A673 (cell line): ENCODE measurements at regions not wholly inside any gene's neighbourhood (a gene's known extent, or its start where the extent isn't known, plus 50 kb on each side); places are given as distances from the start of the nearest gene placed in this dataset.

Experiments used
- BruUV-seq: library from RNA; stranded (reverse); fragments of 400-500 nt; replicated peaks from 2 replicates; lab custom pipeline; 2021; lab: Mats Ljungman, UMichigan
- CTCF ChIA-PET: fragments of 300-600 bp; sonication (Branson Sonifier 250); formaldehyde crosslinking; loops from one replicate; lab custom pipeline; 2022; ENCODE audit warnings: antibody characterized with exemption; lab: Charles Lee
- POLR2A ChIA-PET: fragments of 300-600 bp; sonication (Branson Sonifier 250); formaldehyde crosslinking; loops from one replicate; lab custom pipeline; 2022; ENCODE audit warnings: antibody characterized with exemption; ENCODE audit not compliant: low non-redundant PET; lab: Charles Lee
- DNase-seq: peaks from one replicate; pipeline ENCODE4 v3.0.0-alpha.2; 2015; ENCODE audit warnings: low spot score
- H3K27ac ChIP-seq: fragments of 200-600 bp; sonication (generic); 2 replicates; pipeline ENCODE4 v1.5.1; 2016; ENCODE audit warnings: mixed run types, low read depth, mild to moderate bottlenecking, mixed read lengths, antibody characterized with exemption, low read length; ENCODE audit not compliant: poor library complexity, severe bottlenecking
- H3K27me3 ChIP-seq: fragments of 200-600 bp; sonication (generic); replicated peaks from 2 replicates; pipeline ENCODE4 v1.6.1; 2017; ENCODE audit warnings: mixed run types, low read depth, mild to moderate bottlenecking, mixed read lengths, antibody characterized with exemption, low read length; ENCODE audit not compliant: insufficient read depth, poor library complexity
- H3K36me3 ChIP-seq: fragments of 200-600 bp; sonication (generic); 2 replicates; pipeline ENCODE4 v1.6.1; 2016; ENCODE audit warnings: mixed run types, mild to moderate bottlenecking, mixed read lengths, antibody characterized with exemption, low read length; ENCODE audit not compliant: insufficient read depth, poor library complexity, severe bottlenecking
- H3K4me1 ChIP-seq: fragments of 200-600 bp; sonication (generic); 2 replicates; pipeline ENCODE4 v1.6.1; 2017; ENCODE audit warnings: mixed run types, mild to moderate bottlenecking, mixed read lengths, antibody characterized with exemption, low read length; ENCODE audit not compliant: insufficient read depth, poor library complexity, severe bottlenecking
- H3K4me3 ChIP-seq: fragments of 200-600 bp; sonication (generic); 2 replicates; pipeline ENCODE4 v1.5.1; 2016; ENCODE audit warnings: low read depth, mixed run types, mild to moderate bottlenecking, mixed read lengths, low read length; ENCODE audit not compliant: poor library complexity, severe bottlenecking
- H3K9me3 ChIP-seq: fragments of 200-600 bp; sonication (generic); 2 replicates; pipeline ENCODE4 v1.6.1; 2016; ENCODE audit warnings: mixed run types, low read depth, mild to moderate bottlenecking, mixed read lengths, antibody characterized with exemption, low read length; ENCODE audit not compliant: poor library complexity, severe bottlenecking
- CTCF ChIP-seq: fragments of 300-800, 200-600 bp; sonication (generic); conservative IDR thresholded peaks from 2 replicates; pipeline ENCODE4 v1.5.1; 2017; ENCODE audit warnings: low read depth, mild to moderate bottlenecking, antibody characterized with exemption, low read length, moderate library complexity, mixed read lengths
- EZH2 ChIP-seq: fragments of 200-600 bp; sonication (generic); IDR thresholded peaks from 2 replicates; pipeline ENCODE4 v1.6.1; 2017; ENCODE audit warnings: borderline replicate concordance, low read depth, mild to moderate bottlenecking, mixed read lengths, antibody characterized with exemption, low read length; ENCODE audit not compliant: poor library complexity, severe bottlenecking
- intact Hi-C: fragments of 100-400 bp; cut with micrococcal nuclease; formaldehyde crosslinking; loops from one replicate; pipeline ENCODE4 v1.10.0; 2022; ENCODE audit not compliant: unreplicated experiment

- H3K27ac ChIP-seq = no peak overlapping the region
- TF ChIP-seq EZH2 = no peak
- TF ChIP-seq CTCF = no peak
- no peaks in the 10 kb centered on the region for H3K27me3 ChIP-seq
- no TSS peak for BruUV-seq
- intact Hi-C loops = no loop called here
- CTCF ChIA-PET = no interaction called here
- H3K4me1 ChIP-seq = peaks cover 18% of the 10 kb centered on the region
- no peak overlapping the region for H3K4me3 ChIP-seq
- POLR2A ChIA-PET = no interaction called here
- H3K9me3 ChIP-seq = no peaks in the 10 kb centered on the region
- H3K36me3 ChIP-seq = no peaks in the 10 kb centered on the region
- DNase-seq = no peak
Observed at GRCh38 chr11:121761186-121761585, 308.4 kb upstream of the SORL1-AS1 start.

- Histone ChIP-seq H3K4me3 (no peak overlapping the region), H3K27me3 (no peaks in the 10 kb centered on the region), H3K36me3 (no peaks in the 10 kb centered on the region), H3K9me3 (no peaks in the 10 kb centered on the region), H3K4me1 (peaks cover 3% of the 10 kb centered on the region), H3K27ac (no peak overlapping the region)
- POLR2A ChIA-PET = interaction anchor here (0.5 kb wide), 1 partner anchor 10 kb away, joined by 3 read pairs; no protein-coding TSS in a partner anchor
- CTCF ChIA-PET = no interaction called here
- no TSS peak for BruUV-seq
- intact Hi-C loops = no loop called here
- no peak for TF ChIP-seq CTCF
- TF ChIP-seq EZH2 = no peak
- no peak for DNase-seq
Observed at GRCh38 chr11:121757480-121758125, 304.8 kb upstream of the SORL1-AS1 start.

GRCh38 chr11:121755906-121756305, 303.1 kb upstream of the SORL1-AS1 start:
- Histone ChIP-seq H3K27me3 (no peaks in the 10 kb centered on the region), H3K27ac (no peak overlapping the region), H3K4me1 (no peaks in the 10 kb centered on the region), H3K36me3 (no peaks in the 10 kb centered on the region), H3K4me3 (no peak overlapping the region), H3K9me3 (no peaks in the 10 kb centered on the region)
- TF ChIP-seq EZH2 (no peak), CTCF (no peak)
- DNase-seq = no peak
- CTCF ChIA-PET = no interaction called here
- no TSS peak for BruUV-seq
- intact Hi-C loops = no loop called here
- POLR2A ChIA-PET = no interaction called here
